ENCODE measurements at regions not wholly inside any gene's neighbourhood (a gene's known extent, or its start where the extent isn't known, plus 50 kb on each side); places are given as distances from the start of the nearest gene placed in this dataset.

- ChIA-PET POLR2A (no interaction called here), CTCF (no interaction called here)
- H3K36me3 ChIP-seq (ENCODE audit: control insufficient read depth, insufficient read depth, low read length), result no peaks in the 10 kb centered on the region
- no peak overlapping the region for H3K4me3 ChIP-seq (ENCODE audit: low read depth in 2 of 2, low read length in 2 of 2)
- ATAC-seq (no peak), DNase-seq (ENCODE audit: low read depth, low spot score) (no peak)
- TF ChIP-seq REST (IDR thresholded peaks at IDR 0.05; ENCODE audit: insufficient read depth in 1 of 2, low read depth in 2 of 2, low read length in 1 of 2), result no peak
- no peak for TF ChIP-seq POLR2AphosphoS5 (IDR thresholded peaks at IDR 0.05; ENCODE audit: low read depth, low read length)
- no peak for TF ChIP-seq SIN3A (IDR thresholded peaks at IDR 0.05; ENCODE audit: borderline replicate concordance, insufficient read depth, low read depth, low read length)
- TF ChIP-seq CTCF (IDR thresholded peaks at IDR 0.05), result no peak
- TF ChIP-seq TCF7L2 (IDR thresholded peaks at IDR 0.05; ENCODE audit: low read depth, low read length), result no peak
- H3K27ac ChIP-seq (ENCODE audit: low read length), result no peak overlapping the region
- no peaks in the 10 kb centered on the region for H3K27me3 ChIP-seq (ENCODE audit: control insufficient read depth, insufficient read depth, low read length)
- BruUV-seq (replicated peaks), result no TSS peak
- intact Hi-C loops (cut with micrococcal nuclease; ENCODE audit: unreplicated experiment) (no loop called here), in situ Hi-C loops (cut with HindIII; ENCODE audit: low pct_unique_long_range_greater_than_20kb, low sequenced_read_pairs) (no loop called here)
- H3K4me1 ChIP-seq (ENCODE audit: control insufficient read depth, insufficient read depth, low read length), result no peaks in the 10 kb centered on the region
- peaks cover 8% of the 10 kb centered on the region; the same call in 1 of the 2 replicates for H3K9me3 ChIP-seq (ENCODE audit: control insufficient read depth, insufficient read depth, low read depth, low read length)
Observed at GRCh38 chr2:174675615-174676014, 78.0 kb upstream of the WIPF1 start.

GRCh38 chr2:174673876-174674275 is 76.3 kb upstream of the WIPF1 start:
- intact Hi-C loops (cut with micrococcal nuclease; ENCODE audit: unreplicated experiment) (no loop called here), in situ Hi-C loops (cut with HindIII; ENCODE audit: low pct_unique_long_range_greater_than_20kb, low sequenced_read_pairs) (no loop called here)
- peaks cover 8% of the 10 kb centered on the region; the same call in 1 of the 2 replicates for H3K9me3 ChIP-seq (ENCODE audit: control insufficient read depth, insufficient read depth, low read depth, low read length)
- TF ChIP-seq CTCF (IDR thresholded peaks at IDR 0.05), result no peak
- TF ChIP-seq SIN3A (IDR thresholded peaks at IDR 0.05; ENCODE audit: borderline replicate concordance, insufficient read depth, low read depth, low read length), result no peak
- TF ChIP-seq TCF7L2 (IDR thresholded peaks at IDR 0.05; ENCODE audit: low read depth, low read length), result no peak
- TF ChIP-seq POLR2AphosphoS5 (IDR thresholded peaks at IDR 0.05; ENCODE audit: low read depth, low read length), result no peak
- no peak for TF ChIP-seq REST (IDR thresholded peaks at IDR 0.05; ENCODE audit: insufficient read depth in 1 of 2, low read depth in 2 of 2, low read length in 1 of 2)
- ATAC-seq (no peak), DNase-seq (ENCODE audit: low read depth, low spot score) (no peak)
- H3K4me1 ChIP-seq (ENCODE audit: control insufficient read depth, insufficient read depth, low read length), result no peaks in the 10 kb centered on the region
- BruUV-seq (replicated peaks), result no TSS peak
- no peaks in the 10 kb centered on the region for H3K27me3 ChIP-seq (ENCODE audit: control insufficient read depth, insufficient read depth, low read length)
- H3K4me3 ChIP-seq (ENCODE audit: low read depth in 2 of 2, low read length in 2 of 2), result no peak overlapping the region
- H3K27ac ChIP-seq (ENCODE audit: low read length), result no peak overlapping the region
- ChIA-PET POLR2A (no interaction called here), CTCF (no interaction called here)
- no peaks in the 10 kb centered on the region for H3K36me3 ChIP-seq (ENCODE audit: control insufficient read depth, insufficient read depth, low read length)
